ENCODE measurements at regions not wholly inside any gene's neighbourhood (a gene's known extent, or its start where the extent isn't known, plus 50 kb on each side); places are given as distances from the start of the nearest gene placed in this dataset.

- TF ChIP-seq EZH2 (IDR thresholded peaks at IDR 0.05; ENCODE audit: borderline replicate concordance, low read depth, low read length, severe bottlenecking): no peak
- TF ChIP-seq, protein P1, sequence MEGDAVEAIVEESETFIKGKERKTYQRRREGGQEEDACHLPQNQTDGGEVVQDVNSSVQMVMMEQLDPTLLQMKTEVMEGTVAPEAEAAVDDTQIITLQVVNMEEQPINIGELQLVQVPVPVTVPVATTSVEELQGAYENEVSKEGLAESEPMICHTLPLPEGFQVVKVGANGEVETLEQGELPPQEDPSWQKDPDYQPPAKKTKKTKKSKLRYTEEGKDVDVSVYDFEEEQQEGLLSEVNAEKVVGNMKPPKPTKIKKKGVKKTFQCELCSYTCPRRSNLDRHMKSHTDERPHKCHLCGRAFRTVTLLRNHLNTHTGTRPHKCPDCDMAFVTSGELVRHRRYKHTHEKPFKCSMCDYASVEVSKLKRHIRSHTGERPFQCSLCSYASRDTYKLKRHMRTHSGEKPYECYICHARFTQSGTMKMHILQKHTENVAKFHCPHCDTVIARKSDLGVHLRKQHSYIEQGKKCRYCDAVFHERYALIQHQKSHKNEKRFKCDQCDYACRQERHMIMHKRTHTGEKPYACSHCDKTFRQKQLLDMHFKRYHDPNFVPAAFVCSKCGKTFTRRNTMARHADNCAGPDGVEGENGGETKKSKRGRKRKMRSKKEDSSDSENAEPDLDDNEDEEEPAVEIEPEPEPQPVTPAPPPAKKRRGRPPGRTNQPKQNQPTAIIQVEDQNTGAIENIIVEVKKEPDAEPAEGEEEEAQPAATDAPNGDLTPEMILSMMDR (IDR thresholded peaks at IDR 0.05; ENCODE audit: extremely low read depth in 1 of 2, insufficient read depth in 1 of 2, low read depth in 1 of 2, low read length in 2 of 2): no peak
- TF ChIP-seq, protein P2, sequence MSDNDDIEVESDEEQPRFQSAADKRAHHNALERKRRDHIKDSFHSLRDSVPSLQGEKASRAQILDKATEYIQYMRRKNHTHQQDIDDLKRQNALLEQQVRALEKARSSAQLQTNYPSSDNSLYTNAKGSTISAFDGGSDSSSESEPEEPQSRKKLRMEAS (IDR thresholded peaks at IDR 0.05; ENCODE audit: insufficient read depth, insufficient read length): no peak
- no peak for TF ChIP-seq POLR2A (IDR thresholded peaks at IDR 0.05; ENCODE audit: low read depth, low read length)
- TF ChIP-seq MYC (IDR thresholded peaks at IDR 0.05; ENCODE audit: low read depth, low read length): no peak
- no peak for TF ChIP-seq POLR2AphosphoS5 (IDR thresholded peaks at IDR 0.05; ENCODE audit: insufficient read depth, low read depth, low read length)
These were observed 55.4 kb upstream of the FGFR2 start for GRCh38 chr10:121653608-121654007.
